ENCODE measurements at regions not wholly inside any gene's neighbourhood (a gene's known extent, or its start where the extent isn't known, plus 50 kb on each side); places are given as distances from the start of the nearest gene placed in this dataset.
"Not testable (repeated sequence)": the region's sequence is repeated elsewhere in the genome, so short reads cannot be mapped to it uniquely, and the experiment has no call there.

DNA sequence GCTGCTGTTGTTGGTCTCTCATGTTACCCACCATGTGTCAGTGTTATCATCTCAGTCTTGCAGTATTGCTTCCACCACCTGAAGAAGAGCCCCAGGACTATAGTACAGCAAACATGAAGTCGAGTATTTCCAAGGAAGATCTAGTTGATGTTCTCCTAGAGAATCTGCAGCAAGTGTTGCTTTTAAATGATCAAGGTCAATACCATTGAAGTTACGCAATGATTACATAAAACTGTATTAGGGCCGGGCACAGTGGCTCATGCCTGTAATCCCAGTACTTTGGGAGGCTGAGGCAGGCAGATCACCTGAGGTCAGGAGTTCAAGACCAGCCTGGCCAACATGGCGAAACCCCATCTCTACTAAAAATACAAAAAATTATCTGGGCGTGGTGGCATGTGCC is 173.9 kb downstream of the TJP1 start:
- DNase-seq (ENCODE audit: low read depth) = not testable (repeated sequence)

DNA sequence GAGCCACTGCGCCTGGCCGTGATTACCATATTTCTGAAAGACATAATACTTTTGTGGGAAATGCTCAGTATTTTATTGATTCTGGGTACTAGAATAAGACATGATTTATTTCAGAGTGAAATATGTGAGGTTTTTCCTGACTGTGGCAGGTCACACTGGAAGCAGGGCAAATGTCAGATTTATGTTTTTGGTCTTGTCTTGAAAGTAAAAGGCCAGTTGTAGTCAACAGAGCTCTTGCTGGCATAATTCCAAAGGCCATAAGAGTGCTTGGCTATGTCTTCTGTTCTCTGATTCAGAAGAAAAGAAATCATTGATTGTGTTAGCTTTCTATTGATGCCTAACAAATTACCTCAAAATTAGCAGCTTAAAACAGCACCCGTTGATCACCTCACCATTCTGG is 176.4 kb downstream of the TJP1 start:
- no peak for DNase-seq (ENCODE audit: low read depth)

DNA sequence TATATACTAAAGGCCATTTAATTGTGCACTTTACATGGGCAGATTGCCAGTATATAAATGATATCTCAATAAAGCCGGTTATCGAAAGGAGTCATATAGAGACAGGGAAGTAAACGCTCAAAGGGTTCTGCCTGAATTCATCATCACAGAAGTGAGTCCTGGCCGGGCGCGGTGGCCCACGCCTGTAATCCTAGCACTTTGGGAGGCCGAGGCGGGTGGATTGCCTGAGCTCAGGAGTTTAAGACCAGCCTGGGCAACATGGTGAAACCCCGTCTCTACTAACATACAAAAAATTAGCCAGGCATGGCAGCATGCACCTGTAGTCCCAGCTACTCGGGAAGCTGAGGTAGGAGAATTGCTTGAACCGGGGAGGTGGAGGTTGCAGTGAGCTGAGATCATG is 177.9 kb downstream of the TJP1 start:
- not testable (repeated sequence) for DNase-seq (ENCODE audit: low read depth)

DNA sequence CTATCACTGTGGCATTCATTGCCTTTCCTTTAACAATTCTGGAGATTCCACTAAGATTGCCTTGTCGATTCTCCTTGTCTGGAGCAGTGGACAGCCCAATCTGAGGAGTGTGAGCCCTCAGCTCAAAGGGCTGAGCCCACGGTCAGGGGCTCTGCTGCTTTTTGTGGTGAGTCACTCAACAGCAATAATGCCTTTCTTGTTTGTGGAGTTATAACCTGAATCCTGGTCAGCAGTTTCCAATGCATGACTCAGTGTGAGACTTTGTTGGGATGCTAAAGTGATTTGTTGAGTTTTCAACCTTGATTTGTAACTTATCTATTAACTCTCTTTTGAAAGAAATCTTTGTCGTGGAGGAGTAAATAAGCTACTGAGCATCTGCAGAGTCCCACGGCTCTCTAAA is 183.5 kb downstream of the TJP1 start:
- peak; percentile 44 for DNase-seq (ENCODE audit: low read depth)

DNA sequence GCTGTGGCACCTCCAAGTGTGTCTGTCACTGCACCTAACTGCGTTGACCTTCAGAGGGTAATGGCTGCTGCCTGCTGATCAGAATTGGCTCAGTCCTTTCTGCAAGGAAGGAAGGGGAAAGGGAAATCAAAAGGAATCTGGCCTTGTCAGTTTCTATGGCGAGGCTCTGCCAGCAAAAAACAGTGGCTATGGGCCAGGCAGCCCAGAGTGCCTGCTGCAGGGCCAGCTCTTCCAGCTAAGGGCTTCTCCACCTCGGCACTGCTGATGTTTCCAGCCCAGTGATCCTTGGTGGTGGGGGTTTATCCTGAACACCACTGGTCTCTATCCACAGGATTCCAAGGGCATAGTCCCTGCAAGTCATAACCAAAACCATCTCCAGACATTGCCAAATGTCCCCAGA is 184.3 kb downstream of the TJP1 start:
- DNase-seq (ENCODE audit: low read depth) = no peak

DNA sequence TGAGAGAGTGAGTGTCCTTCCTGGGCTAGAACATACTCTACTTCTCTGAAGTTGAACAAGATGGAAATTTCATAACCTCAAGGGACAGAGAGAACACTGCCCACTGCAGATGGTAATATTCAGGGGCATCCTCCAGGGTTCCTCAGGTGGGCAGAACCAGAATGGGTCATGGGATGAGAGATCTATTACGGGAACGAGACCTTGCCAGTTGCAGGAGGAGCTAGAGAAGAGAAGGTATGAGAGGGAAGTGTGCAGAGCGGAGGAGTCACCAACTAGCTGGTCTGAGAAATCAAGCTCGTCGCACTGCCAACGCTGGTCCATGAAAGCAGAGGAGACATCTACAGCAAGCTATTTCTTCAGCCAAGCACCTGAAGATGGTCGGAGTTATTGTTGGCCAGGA is 184.7 kb downstream of the TJP1 start:
- no peak for DNase-seq (ENCODE audit: low read depth)

DNA sequence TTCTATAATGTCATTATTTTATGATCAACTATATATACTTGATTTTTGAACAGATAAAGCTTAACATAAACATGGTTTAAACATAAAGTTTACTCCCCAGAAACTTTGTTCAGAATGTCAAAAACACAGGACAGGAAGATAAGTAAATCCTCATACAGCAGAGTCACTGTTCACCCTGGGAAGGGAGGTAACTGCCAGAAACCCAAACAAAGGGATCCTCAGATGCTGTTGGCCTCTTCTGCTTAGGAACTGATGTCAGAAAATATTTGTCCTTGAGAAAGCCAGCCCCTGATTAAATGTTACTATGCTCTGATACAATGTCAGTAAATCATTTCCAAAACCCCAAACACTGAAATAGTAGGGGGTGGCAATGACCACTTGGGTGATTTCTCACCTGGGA is 185.3 kb downstream of the TJP1 start:
- no peak for DNase-seq (ENCODE audit: low read depth)

DNA sequence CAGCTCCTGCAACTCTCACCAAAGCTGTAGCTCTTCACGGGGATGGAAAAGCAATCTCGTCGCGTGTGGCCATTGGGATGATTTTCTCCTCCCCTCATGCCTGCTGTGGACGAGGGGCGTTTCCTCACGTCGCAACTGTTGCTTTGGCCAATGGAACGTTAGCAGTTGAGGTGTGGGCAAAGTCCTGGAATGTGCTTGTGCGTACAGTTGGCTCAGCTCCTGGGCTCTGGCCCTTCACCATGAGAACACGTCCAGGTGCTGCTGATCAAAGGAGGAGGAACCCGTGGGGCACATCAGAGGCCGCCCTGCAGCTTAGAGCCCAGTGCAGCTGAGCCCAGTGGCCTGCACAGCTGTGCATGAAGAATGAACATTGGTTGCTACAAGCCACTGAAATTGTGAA is 186.1 kb downstream of the TJP1 start:
- DNase-seq (ENCODE audit: low read depth) = no peak

DNA sequence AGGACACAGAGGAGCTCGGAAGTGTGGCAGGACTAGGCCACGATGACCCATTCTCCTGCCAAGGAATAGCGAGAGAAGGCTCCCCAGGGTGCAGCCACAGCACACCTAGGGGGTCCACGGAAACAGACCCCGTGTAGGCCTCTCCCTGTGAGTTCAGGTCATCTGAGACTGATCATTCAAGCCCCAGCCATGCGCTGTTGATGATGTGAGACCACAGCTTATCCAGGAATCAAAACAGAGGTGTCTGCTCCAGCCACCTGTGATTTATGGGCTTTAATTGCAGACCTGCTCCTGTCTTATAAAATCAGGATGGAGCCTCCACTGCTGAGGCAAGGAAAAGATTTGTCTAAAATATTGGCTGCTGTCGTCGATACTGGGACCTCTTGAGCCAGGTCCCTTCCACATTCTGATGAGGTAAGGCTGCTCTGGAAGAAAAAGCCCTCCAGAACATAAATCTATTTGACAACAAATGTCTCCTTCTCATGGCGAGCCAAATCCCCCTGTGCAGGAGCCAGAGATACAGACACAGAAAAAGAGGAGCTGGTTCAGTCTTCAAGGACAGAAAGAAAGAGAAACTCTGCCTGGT is 186.7 kb downstream of the TJP1 start:
- no peak for DNase-seq (ENCODE audit: low read depth)

DNA sequence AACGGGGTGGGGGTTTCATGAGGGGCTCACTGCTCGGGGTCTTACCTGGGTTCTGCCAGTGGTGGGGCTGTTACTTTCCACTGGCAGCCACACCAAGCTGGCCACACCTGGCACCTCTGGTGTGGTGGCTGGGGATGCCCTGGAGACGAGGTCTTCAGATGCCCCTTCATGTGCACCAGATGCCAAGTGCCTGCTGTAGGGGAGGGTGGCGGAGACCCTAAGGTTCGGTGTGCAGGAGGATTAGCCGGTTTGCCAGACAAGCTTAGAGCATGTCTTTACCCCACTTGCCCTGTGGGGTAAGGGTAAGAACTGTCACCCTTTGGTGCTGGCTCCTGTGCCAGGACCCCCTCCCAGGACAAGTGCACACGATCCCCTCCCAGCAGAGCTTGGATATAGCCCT is 188.3 kb downstream of the TJP1 start:
- DNase-seq (ENCODE audit: low read depth) = no peak

DNA sequence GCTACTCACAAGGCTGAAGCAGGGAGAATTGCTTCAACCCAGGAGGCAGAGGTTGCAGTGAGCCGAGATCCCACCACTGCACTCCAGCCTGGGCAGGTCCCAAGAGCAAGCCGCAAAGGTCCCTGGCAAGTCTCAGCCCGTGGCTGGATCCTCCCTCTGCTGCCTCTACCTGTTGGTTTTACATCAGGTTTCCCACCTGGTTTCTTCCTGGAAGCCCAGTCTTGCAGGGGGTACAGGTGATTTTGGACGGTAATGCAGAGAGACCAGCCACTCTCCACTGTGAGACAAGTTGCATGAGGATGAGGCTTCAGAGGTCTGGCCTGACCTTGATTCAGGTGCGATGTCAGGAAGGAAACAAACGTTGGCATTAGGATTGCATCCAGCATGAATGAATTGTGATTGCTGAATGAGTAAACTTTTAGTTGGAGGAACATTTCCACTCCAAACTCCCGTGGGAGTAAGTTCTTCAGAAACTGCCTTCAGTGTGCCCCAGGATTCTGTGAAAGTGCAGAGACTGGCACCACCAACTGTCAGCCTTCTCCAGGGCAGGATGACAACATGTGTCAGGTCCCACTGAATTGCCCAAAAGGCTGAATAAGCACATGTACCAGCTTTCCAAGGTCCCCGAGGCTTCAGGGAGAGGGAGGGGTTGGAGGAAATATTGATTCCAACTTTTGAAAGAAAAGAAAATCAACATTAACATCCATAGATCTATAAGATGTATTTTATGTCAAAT is 189.4 kb downstream of the TJP1 start:
- DNase-seq (ENCODE audit: low read depth) = no peak

DNA sequence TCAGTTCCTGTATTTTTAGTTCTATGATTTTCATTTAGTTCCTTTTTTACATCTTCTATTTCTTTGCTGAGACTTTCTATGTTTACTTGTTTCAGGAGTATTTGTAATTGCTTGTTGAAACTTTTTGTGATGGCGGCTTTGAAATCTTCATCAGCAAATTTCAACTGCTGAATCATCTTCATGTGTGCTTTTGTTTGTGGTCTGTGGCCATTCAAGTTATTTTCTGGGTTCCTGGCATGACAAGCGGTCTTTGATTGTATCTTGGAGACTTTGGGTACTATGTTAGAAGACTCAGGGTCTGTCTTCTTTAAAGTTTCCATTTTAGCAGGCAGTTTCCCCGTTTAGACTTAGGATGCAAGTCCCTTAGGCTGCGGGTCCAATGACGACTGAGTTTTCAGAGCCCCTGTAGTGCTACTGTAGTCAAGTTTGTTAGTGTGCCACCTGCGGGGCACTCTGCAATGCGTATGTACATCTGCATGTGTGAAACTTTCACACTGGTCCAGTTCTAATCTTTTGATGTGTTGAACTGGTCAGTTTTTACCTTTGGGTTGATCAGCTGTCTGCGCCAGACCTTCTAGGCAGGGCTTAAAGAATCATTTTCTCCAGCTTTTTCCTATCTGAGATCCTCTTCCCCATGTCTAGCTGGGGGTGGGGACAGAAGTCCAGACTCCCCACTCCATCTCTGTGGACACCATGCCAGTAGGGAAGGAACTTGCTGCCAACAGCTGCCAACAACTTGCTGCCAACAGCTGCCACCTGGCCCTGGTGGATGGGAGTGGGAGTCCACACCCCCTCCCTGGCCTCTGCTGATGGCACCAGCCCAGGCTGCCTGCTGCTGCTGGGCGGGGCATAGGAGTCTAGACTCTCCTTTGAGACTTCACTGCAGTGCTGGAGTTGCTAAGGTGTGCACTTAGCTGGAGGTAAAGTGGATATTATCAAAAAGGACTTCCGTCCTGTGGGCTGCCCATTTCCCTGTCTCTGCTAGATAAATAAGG is 190.9 kb downstream of the TJP1 start:
- DNase-seq (ENCODE audit: low read depth) = no peak

DNA sequence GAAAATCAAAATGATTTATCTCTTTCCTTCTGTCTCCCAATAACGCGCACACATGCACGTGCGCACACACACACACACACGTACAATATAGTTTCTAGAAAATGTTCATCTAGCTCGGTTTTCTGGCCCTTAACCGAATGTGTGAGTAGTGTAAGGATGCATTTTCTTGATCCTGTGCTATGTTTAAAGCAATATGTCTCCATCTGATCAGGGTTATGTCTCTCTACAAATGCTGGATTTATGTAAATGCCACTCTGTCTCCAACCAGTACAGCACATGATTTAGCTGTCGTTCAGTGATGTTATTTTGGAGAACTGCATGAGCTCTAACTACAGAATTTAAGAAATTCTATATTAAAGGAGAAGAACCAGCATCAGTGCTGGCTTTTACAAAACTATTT is 198.0 kb downstream of the TJP1 start:
- DNase-seq (ENCODE audit: low read depth) = no peak

DNA sequence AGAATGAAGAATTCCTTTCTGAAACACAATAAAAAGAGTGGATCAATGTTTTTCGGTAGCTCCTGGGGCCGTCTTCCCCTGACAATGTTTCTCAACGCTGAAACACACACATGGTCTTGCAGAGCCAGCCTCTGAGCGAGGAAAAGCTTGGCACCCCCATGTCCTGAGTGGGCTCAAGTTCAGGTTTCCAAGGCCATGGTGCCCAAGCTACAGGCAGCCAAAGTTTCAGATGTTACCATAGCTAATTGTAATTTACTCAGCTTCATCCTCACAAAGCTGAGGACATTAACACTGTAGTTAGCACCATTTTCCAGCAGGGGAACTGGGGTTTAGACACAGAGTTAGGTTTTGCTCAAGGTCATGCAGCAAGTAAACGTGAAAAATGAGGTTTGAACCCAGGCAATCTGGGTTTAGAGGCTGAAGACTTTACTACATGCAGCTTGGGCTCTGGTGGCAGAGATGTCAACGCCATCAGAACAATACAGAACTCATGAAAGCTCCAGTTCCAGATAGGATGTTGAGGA is 199.1 kb downstream of the TJP1 start:
- no peak for DNase-seq (ENCODE audit: low read depth)

DNA sequence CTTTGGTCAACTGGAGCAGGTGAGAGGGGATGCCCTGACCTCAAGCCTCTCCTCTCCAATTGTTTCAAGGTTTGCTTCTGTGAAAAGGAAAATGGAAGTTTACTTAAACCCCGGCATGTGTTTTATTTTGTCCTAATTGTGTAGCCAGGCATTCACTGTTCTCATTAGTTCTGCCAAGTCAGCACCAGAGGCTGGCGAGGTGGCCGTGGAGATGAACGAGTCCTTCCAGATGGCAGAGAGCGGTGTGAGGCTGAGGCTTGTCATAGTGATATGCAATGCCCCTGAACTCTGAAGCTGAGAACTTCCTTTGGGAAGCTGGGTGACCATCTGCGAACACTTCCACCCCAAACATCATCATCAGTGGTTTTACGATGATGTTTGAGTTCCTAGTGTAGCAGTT is 199.6 kb downstream of the TJP1 start:
- no peak for DNase-seq (ENCODE audit: low read depth)

DNA sequence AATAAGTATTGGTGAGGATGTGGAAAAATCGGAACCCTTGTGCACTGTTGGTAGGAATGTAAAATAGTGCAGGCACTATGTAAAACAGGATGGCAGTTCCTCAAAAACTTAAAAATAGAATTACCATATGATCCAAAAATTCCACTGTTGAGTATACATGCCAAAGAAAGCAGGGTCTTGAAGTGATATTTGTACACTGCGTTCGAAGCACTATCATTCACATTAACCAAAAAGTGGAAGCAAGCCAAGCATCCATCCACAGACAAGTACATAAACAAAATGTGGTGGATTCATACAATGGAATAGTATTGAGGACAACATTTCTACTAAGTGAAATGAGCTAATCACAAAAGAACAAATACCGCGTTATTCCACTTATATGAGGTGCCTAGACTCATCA is 200.7 kb downstream of the TJP1 start:
- no peak for DNase-seq (ENCODE audit: low read depth)

DNA sequence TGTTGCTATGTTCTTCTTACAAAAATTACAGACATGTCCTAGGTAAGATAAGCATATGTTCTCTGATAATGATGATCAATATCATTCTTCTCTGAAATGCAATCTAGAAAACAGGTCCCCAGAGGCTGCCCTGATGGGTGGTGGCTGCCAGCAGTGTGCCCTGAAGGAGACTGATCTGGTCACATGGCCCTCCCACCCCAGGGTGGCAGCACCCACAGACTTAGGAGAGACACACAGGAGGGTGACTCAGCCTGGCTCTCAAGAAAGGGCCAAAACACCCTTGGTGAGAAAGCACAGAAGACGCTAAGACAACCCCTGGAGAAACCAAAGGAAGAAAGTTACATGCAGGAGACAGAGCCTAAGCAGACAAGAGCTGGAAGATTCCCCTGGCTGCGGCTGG is 203.7 kb downstream of the TJP1 start:
- no peak for DNase-seq (ENCODE audit: low read depth)

DNA sequence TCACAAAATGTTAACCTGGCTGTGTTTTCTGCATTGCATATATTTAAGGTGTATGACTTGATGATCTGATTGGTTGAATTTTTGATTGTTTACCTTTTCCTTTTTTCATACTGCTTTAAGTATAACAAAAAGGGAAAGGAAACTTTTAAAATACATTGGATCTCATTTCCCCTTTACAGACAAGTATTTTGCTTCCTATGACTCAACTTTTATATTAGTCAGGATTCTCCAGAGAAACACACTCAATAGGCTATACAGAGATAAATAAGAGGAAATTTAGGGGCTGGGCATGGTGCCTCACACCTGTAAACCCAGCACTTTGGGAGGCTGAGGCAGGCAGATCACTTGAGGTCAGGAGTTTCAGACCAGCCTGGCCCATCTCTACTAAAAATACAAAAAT is 205.8 kb downstream of the TJP1 start:
- DNase-seq (ENCODE audit: low read depth) = peak; percentile 36

DNA sequence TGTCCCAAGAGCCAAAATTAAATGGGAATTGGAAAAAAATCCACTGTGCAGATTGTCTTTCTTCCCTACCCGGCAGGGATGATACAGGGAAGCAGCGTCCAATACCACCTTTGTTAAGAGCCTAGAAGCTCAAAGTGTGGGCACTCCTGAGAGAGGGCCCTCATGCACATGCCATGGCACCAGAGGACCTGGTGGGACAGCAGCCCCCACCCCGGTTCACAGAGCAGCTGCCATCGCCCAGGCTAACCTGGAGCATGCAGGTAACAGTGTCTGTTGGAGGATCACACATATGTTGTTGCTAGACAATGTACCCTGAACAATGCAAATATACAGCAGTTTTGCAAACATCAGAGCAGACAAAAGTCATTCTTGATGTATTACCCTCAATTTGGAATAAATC is 206.5 kb downstream of the TJP1 start:
- DNase-seq (ENCODE audit: low read depth) = no peak

DNA sequence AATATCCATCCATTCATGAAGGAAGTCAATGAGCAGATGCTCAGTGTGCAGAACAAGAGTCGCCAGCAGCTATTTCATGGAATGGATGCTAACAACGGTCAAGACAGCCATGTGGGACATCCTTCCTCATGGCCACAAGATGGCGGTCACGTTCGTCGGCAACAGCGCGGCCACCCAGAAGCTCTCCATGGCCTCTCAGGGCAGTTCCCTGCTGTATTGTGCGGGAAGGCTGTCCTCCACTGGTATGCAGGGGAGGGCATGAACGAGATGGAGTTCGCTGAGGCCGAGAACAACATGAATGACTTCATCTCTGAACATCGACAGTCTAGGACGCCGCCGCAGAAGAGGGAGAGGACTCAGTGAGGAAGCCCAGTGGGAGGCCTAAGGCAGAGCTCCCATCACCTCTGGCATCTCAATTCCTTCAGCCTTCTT is 208.3 kb downstream of the TJP1 start:
- no peak for DNase-seq (ENCODE audit: low read depth)

DNA sequence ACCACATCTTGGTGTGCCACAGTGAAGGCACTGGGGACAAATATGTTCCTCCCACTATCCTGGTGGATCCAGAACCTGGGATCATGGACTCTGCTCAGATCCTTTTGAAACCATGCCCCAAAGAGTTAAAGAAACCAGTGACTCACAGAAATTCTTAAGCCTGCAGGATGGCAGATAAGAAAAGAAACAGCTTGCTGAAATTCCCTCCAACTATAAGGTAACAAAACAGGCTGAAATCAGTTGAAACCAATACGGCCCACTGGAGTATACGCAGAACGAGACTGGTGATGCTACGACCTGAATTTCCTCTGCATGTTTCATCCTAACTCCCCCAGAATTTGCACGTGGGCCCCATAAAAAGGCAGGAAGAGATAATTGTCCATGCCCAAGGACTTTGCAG is 209.6 kb downstream of the TJP1 start:
- peak; percentile 42 for DNase-seq (ENCODE audit: low read depth)

DNA sequence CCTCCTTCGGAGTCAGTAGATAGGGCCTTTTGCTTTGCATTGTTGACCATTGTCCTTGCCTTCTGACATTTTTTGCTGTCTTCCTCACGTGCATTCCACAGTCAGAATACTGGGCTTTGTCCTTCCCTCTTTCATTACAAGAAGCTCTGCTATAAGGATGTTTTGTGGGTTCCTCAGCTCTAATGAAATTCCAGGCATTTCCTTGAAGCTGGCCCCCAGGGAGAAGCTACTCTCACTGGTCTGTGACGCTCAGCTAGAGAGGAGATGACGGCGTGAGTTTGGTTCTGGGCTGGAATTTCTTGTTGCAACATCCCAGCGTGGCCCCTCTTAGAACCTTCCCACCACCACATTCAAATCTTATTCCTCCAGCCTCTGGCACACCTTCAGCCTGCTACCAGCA is 210.2 kb downstream of the TJP1 start:
- peak; percentile 73 for DNase-seq (ENCODE audit: low read depth)

DNA sequence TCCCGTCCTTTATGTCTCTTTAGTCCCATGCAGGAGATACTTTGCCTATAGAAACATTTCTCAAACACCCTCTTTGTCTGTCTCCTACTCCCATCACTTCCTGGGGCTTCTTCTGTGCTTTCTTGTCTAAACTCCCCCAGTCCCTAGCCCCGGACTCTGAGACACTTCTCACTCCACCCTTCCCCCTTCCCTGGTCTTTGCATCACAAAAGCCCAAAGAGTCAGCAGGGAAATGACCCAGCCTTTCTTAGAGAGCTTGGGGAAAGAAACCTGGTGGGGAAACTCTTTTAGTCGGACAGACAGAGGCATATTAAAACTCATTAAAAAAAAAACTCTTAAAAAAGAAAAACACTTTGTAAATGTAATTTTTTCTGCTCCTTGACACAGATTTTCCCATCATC is 211.2 kb downstream of the TJP1 start:
- DNase-seq (ENCODE audit: low read depth) = no peak

All from ELR (cell line).